Esophagus mucosa (tissue), 1 donor: ENCODE measurements at regions not wholly inside any gene's neighbourhood (a gene's known extent, or its start where the extent isn't known, plus 50 kb on each side); places are given as distances from the start of the nearest gene placed in this dataset.

Experiments
- ATAC-seq: fragments of 200-7000 bp; cut with Tn5 transposase; one replicate; pipeline ENCODE4 v1.9.1; 2020
- donor health status: DM: yes; HTN: yes; CAD: no.

DNA sequence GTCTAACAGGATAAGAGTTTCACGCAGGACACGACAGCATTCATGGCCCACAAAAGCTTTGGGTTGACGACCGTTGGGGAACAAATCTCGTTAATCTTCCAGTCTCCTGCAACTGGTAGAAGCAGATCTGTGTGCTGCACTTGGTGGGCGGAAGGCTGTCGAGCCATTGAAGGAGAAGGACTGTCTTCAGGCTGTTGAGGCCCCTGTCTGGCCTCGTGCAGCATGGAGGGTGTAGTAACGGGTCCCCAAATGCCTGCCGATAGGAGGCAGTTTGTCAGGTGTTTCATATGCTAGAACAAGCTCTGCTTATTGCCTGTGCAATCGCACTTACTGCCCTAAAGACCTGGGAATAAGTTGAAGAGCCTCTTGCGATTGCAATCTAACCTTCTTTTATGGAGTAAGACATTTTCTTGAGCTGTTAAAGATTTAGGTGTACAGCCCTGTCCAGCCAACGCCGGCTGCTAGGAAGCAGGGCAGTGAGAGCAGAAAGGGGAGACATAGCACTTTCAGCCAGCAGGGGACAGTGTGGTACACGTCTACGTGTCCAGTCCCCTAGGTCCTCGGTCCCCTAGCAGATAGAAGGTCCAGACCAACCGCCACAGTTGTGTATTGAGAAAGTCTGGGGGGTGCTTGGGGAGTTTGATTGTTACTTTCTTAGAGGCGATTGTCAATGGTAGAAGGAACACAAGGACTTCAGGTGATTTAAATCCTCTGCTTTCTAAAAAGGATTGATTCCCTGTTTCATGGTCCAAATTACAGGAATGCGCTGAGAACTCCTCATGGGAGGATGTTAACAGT is 102.3 kb upstream of the TMPRSS2 start:
- ATAC-seq: peak; percentile 30

DNA sequence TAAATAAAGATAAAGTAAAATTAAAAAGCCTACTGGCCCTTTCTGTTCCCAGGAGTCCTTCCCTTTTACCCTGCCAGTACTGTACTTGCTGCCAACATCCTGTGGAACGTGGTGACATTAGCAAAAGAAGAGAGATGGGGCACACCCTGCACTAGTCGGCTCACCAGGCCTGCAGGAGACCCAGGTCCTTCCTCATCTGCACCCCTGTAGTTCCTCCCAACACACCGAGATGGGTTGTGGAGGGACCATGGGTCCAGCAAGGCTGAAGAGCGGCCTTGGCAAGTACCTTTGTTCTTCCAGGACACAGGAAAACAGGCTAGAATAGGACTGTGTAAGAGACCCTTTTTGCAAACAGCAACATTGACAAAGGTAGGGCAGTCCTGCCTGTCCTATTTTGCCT is 98.7 kb upstream of the TMPRSS2 start:
- no peak for ATAC-seq

DNA sequence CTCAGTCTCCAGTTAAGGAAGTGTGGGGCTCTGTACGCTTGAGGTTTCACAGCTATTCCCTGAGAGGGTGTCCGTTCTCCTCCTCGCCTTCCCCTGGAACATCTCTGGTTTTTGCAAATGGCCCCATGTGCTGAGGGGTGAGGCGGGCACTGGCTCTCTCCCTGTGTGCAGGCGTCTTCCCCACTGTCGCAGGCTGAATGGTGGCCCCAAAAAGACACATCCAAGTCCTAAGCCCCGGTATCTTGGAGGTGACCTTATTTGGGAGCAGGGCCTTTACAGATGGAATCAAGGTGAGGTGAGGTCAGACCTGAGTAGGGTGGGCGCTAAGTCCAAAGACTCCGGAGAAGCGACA is 98.0 kb upstream of the TMPRSS2 start:
- no peak for ATAC-seq

DNA sequence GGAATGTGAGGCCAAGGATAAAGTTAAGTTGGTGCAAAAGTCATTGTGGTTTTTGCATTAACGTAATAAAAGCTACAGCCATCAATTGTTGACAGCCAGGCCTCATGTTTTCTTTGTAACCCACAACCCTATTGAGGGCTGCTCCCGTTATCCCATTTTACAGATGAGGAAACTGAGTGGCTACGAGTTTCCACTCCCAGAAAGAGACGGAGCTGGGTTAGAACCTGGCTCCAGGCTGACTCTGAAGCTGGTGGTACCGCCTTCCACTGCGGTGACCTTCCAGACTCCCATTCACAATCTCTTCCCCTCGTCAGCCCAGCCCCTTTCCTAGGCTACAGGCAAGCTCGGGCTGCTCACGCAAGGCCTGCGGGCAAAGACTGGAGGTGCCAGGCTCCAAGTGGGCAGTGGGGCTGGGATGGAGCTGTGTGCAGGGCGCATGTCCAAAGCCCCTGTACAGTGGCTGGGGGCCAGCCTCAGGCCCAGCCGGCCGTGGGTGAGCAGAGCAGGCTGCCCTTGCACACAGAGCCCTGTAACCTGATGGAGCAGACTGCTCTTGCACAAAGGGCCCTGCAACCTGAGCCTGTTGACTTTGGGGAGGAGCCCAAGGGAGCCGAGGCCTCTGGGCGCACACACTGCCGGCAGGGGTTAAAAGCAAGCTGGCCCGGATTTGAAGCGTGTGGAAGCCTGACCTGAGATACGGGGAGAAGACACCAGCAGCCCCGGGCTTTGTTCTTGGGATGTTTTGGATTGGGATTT is 97.4 kb upstream of the TMPRSS2 start:
- ATAC-seq: peak; percentile 78

DNA sequence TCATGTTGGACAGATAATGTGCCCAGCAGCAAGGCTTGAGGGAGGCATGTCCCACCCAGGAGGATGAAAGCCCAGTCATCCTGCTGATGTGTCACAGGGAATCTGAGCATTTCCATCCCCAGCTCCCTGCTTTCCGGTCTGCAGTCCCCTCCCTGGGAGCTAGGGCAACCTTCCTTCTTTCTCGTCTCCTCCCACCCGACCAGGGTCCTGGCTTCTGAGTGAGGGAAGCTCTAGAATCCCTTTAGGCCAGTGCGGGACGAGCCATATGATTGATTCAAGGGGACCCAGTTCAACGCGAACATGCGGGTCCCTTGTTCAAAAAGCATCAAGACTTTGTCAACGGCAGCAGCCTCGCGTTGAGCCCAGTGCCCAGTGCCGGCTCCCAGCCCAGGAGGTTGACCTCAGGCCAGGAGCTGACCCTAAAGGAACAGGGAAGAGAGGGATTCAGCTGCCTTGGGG is 96.7 kb upstream of the TMPRSS2 start:
- ATAC-seq: no peak

DNA sequence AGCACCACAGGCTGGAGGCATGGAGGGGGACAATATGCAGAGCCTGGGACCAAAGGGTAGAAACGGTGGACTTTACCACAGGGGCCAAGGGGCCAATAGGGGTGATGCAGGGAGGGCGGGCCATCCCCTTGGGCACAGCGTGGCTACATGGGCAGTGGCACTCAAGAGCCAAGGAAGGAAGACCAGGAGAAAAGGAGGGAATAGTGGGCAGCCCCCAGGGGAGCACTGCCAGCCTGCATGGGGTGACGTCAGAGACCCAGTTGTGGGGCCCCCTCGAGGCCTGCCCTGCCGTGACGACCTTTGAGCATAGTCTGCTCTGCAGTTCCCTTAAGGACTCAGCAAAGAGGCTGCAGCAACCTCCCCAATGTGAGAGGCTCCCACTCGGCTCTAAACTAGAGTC is 95.5 kb upstream of the TMPRSS2 start:
- ATAC-seq: no peak

DNA sequence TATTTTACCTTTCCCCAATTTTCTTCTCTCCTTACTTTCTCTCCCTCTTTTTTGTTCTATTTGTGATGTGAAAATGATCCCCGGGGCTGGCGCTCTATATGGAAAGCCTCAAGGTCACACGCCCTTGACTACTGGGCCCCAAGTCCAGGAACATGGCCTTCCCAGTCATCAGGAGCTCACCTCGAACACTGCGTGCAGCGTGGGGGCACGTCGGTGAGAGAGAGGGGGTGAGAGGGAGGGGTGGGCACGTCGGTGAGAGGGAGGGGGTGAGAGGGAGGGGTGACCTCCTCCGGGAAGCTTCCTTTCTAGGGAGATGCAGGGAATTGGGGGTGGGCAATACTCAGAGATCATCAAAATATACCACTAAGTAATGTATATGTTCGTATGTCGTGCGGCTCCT is 94.6 kb upstream of the TMPRSS2 start:
- ATAC-seq: no peak

DNA sequence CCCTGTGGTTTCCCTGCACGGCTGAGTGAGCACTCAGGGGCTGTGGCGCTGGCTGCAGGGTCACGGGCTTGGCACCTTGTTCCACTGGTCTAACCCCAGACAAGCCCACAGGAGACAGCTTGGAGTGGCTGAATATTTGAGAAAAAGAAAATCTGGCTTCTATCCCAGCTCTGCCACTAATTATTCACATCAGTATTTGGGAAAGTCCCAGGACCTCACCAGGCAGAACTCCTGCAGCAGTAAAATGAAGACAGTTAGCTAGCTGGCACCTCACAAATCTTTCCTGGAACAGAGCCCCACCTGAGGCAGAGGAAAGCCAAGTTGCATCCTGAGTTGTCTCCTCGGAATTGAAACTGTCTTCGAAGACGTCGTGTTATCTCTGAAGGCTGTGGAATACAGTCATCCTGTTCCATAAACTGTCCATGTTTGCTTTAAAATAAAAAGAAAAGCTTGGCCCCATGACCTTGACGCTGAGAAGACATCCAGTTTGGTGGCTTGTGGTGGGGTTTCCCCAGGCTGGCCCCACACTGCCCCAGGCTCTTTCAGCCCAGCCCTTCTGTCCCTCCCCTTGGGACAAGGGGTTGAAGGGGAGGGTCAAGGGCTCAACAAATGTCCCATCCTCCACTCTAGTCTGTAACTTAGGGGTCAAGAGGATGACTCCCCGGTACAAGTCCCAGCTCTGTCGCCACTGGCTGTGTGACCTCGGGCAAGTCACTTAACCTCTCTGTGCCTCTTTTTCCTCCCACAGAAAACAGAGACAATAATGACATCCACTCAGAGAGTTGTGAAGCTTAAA is 93.8 kb upstream of the TMPRSS2 start:
- ATAC-seq: no peak

DNA sequence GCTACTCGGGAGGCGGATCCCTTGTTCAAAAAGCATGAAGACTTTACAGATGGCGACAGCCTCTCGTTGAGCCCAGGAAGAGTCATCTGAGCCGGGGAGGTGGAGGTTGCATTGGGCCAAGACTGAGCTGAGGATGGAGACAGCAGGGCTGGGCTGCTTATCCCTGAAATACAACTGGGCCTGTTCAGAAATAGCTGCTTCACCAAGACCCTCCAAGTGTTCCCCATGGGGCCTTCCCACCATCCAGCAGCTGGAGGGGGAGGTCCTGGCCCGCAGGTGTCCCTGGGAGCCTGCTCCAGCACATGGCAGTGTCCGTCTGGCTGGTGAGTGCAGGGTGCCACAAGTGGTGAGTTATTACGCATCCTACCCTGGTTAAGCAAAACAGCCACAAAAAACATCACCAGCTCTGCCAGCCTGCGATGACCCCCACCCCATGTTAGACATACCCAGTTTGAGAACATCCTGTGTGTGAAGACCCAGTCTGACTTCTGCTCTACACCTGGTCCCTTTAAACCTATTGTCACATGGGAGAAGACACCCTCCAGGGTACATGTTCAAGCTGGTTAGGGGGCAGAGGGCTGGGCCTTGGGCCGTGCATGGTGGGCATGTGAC is 93.1 kb upstream of the TMPRSS2 start:
- no peak for ATAC-seq

DNA sequence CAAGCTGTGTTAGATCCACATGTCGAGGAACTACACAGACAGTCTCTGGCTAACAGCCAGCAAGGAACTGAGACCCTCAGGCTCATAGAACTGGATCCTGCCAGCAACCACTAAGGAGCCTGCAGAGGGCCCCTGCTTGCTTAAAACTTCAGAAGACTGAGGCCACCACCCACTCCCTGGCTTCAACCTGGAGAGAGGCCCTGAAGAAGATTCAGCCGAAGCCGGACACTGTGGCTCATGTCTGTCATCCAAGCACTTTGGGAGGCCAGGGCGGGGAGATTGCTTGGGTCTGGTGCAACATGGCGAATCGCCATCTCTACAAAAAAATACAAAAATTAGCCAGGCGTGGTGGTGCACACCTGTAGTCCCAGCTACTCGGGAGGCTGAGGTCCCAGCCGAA is 92.6 kb upstream of the TMPRSS2 start:
- ATAC-seq: no peak

DNA sequence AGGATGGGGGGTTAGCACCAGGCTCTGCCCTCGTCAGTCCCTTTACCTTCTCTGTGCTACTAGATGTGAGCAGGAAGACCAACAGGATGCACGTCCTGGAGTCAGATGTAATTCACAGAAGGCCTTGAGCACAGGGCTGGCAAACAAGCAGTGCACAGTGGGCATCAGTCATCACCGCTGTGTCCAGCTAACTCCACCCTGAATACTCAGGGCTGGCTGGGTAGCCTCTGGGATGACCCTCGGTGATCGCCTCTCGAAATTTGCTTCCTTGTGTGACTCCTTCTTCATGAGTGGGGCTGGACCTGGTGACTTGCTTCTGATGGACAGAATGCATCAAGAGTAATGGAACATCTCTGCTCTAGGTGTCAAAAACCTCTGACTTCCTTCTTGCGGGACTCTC is 92.2 kb upstream of the TMPRSS2 start:
- ATAC-seq: peak; percentile 23

DNA sequence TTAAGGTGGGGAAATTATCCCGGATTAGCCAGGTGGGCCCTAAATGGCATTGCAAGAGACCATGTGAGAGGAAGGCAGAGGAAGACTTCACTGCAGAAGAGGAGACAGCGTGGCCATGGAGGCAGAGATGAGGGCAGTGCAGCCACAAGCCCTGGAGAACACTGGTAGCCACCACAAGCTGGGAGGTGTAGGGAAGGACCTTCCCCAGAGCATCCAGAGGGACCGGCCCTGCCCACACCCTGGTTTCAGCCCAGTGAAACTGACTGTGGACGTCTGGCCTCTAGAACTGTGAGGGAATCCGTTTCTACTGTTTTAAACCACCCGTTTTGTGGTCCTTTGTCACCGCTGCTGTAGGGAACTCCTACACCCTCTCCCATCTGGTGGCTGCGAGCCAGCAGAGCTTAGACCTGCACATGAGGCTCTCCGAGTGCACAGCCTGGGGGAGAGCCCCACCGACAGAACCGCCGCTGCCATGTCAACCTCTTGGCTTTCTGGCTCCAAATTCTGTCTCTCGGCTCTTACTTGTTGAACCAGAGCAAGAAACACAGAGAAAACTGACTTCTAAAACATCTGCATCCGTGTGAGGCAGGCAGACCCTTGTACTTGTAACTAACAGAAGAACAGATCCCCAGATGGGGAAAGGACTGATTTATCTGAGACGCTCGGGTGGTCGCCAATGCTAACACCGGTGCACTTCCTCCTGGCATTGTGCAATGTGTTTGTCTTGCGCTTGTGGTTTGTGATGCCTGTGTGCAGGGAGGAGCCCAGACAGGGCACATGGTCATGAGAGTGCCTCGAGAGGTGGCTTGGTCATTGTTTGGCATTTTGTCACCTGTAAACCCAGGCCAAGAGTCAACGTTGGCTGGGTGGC is 90.8 kb upstream of the TMPRSS2 start:
- ATAC-seq: peak; percentile 58

DNA sequence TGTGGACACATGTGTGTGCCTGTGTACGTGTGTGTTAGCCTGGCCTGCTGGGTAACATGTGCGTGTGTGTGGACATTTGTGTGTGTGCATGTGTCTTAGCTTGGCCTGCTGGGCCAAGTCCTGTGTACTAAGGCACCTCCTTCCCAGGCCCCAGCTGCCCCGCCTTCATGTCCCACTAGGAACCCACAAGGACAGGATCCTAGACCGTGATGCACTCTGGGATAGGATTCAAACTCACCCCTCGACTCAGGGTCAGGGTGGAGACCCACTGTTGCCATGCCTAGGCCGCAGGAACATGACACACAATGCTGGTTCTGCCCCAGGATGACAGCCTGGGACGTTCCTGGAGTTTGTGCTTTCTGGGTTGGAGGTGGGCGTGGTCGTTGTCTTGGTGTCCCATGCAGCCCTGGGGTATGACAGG is 89.9 kb upstream of the TMPRSS2 start:
- no peak for ATAC-seq

DNA sequence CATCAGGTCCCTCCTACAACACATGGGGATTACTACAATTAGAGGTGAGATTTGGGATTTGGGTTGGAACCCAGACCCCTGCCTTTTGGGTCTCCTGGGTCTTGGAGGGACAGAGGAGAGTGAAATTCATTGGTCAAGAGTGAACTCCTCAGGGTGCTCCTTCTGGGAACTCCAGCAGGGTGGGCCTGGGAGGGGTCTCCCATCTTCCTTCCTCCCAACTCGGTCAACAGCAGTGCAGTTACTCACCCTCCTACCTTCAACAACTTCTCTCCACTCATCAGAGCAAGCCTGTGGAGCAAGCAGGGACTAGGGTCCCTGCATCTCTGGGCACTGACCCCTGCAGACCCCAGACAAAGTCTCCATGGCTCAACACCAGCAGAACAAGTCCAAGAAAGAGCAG is 89.3 kb upstream of the TMPRSS2 start:
- no peak for ATAC-seq

DNA sequence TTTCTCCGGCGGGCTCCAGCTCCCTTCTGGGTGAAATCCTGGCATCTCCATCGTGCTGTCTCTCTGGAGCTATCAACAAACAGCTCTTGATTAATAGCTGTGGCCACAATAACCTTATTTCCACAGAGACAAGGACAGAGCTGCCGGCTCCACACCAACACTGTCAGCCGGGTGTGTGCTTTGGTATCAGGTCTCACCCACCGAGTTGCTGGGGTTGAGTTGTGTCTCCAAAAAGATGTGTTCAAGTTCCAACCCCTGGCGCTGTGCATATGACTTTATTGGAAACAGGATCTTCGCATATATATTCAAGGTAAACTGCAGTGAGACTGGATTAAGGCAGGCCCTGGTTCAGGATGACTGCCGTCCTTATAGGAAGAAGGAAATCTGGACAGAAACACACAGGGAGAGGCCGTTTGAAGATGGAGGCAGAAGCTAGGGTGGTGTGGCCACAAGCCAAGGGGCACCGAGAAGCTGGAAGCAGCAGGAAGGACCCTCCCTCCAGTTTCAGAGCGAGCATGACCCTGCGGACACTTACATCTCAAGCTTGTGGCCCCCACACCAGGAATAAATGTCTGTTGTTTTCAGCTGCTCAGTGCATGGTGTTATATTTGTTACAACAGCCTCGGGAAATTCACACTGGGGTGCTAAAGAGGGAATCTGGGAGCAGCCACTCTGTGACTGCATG is 88.4 kb upstream of the TMPRSS2 start:
- ATAC-seq: no peak

DNA sequence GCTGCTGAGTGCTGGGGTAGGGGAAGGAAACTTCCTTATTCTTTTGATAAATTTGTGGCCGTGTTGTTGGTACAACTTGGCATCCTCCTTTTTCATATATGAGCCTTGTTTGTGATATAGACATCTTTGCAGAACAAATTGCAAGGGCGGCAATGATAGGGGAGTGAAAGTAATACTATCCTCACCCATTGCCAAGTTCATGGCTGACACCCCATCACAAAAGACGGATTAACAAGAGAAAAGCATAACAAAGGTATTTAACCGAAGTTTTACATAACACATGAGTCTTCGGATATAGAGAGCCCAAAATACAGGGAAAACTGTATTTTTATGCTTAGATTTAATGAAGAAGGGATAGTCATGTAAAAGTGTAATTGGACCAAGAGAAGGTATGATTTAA is 86.3 kb upstream of the TMPRSS2 start:
- ATAC-seq: no peak

DNA sequence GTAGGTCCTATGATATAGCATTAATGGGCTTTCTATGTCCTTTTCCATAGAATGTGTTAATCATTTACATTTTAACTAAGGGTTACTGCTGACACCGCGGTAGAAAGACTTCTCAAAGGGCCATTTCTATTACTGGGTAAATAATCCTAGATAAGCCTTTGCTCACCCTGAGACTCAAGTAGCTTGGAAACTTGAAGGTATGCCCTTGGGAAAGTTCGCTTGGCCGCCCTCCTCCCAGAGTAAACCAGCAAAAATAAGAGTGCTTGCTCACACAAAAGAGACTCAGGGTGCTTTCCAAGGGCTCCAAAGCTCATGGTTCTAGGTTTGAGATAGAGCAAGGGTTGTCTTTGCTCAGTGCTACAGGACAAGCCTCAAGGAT is 85.8 kb upstream of the TMPRSS2 start:
- no peak for ATAC-seq

DNA sequence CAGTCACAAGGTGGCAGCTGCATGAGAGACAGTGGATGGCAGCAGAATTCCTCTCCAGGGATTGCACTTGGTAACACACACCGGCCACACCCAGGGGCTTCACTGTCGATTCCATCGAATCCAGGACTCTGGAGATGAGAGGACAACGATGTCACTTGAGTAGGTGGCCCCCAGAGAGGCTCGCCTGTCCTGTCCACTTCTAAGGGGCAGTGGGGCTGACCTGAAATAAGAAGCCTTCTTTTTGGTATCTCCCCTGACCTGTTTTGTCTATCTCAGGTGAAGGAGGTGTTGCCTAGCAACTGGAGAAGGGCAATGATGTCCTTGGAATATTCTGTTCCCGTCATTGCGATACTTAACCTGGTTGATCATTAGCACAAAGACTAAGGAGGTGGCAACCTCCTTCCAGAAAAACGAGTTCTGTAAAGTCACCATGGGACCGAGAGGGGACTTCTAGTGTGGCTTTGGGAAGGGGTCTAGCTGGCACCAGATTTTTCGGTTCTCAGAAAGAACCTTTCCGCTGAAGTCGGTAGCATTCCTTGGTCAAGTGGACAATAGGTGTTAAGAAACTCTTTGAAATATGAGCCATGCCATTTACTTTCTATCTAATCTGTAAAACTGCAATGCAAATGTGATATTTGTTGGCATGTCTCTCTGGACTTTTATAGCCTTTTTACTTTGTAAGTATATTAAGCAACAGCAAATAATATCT is 85.2 kb upstream of the TMPRSS2 start:
- no peak for ATAC-seq

DNA sequence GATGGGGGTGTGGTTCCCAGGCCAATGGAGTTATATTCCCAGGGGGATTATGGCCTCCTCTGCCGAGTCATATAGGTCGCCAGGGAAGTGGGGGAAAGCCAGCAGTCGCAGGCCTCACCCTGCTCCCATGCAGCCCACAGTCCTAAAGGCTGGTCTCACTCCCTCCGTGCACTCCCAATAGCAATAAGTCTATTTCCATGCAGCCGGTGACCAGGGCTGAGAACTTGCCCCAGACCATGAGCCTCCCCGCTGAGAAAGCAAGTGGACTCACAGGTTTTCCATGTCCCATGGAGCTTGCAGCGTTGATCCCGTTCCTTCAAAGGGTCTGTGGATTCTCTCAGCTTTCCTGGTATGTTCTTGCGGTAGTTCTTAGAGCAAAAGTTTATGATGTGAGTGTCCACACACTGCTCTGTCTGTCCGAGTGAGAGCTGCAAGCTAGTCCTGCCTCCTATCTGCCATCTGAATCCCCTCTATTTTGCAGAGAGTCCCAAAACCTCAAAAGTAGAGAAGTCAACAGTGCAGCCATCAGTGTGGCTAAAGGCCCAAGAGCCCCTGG is 81.7 kb upstream of the TMPRSS2 start:
- ATAC-seq: no peak

DNA sequence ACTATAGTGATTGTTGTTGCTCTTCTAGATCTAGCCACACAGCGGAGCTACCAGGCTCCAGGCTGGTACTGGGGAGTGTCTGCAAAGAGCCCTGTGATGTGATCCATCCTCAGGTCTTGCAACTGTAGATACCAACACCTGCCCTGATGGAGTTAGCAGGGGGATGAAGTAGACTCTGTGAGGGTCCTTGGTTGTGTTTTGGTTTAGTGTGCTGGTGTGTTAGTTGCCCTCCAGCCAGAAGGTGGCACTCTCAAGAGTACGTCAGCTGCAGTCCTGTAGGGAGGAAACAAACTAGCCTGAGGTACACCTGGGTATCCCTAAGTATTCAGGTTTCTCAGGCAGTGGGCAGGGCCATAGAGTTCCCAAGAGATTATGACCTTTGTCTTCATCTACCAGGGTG is 81.2 kb upstream of the TMPRSS2 start:
- ATAC-seq: no peak
